IPS-NIHi11 (cell line): ENCODE measurements at regions not wholly inside any gene's neighbourhood (a gene's known extent, or its start where the extent isn't known, plus 50 kb on each side); places are given as distances from the start of the nearest gene placed in this dataset.
"Not testable (repeated sequence)": the region's sequence is repeated elsewhere in the genome, so short reads cannot be mapped to it uniquely, and the experiment has no call there.

Experiments
- DNase-seq: peaks from one replicate; pipeline ENCODE4 v3.0.0; 2012; ENCODE audit warnings: mixed read lengths, low spot score

DNA sequence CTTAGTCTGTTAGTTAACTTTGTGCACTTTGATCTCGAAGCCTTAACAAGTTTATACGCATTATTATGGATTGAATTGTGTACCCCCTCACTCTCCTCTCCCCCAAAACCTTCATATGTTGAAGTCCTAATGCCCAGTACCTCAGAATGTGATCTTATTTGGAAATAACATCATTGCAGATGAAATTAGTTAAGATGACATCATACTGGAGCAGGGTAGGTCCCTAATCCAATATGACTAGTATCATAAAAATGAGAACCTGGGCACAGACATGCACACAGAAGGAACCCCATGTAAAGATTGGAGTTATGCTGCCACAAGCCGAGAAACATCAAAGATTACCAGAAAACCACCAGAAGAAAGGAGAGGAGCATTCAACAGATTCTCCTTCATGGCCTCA lies 85.8 kb upstream of the TSC22D1 start:
- DNase-seq, result no peak

DNA sequence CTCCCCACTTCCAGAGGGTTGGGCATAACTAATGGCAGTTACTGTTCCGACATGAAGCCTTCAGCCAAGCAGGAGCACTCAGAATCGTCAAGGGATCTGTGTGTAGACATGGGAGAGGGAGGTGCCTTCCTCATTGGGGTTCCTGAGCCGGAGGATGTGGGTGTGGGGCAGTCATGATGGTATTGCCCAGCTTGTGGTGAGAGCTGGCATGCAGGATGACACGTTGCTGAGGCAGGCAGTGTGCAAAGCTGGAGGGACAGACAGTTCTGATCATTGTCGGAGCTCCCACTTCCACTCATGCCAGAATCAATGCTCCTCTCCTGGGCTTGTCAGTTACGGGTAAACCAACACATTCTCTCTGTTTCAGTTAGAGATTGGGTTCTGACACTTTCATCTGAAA lies 83.9 kb upstream of the TSC22D1 start:
- DNase-seq, result no peak

DNA sequence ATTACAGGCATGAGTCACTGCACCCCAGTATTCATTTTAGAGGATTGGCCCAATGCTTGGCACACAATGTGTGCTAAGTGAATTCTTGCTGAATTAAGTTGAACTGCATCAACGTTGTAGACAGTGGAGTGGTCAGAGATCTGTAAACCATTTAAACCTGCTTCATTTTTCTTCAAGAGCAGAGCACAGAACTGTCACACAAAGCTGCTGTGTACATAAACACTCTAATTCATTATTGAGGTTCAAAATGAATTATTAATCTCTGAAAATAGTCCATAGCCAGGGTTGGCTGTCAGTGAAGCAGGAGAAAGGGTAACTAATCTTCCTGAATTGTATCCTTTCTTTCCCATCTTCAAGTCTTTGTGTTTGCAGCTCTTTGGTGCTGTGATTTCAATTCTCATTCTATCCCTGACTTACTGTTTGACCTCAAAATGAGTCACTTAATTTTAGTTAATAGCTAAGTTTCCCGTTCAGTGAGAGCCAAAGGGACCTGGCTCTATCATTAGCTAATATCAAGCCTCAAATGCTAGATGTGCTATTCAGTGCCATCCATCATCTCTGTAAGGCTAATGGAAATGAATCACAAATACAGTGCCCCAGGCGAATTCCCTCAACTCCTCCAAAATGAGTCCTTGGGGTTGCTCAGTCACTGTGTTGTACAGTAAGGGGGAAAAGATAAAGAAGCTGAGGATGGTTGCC lies 77.0 kb upstream of the TSC22D1 start:
- DNase-seq, result no peak

DNA sequence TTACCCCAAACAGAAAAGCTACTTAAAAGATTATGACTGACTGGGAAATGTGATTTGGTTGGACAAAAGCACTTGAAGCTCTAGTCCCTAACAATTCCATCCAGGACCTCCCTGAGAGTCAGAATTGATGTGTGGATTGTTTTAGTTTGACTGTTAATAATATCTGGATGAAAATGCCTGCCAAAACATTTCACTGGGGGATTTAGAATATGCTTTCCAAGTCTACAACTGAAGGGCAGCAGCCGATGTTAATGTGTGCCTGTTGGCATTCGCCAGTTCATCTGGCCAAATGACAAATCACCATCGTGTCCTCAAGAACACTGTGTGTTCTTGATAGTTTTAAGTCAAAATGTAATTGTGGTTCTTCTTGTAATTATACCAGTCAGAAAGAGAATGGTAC lies 76.0 kb upstream of the TSC22D1 start:
- DNase-seq, result no peak

- no peak for DNase-seq
Observed at GRCh38 chr13:44651724-44652123, 75.6 kb upstream of the TSC22D1 start.

- DNase-seq, result no peak
Observed at GRCh38 chr13:44651209-44651608, 75.1 kb upstream of the TSC22D1 start.

DNA sequence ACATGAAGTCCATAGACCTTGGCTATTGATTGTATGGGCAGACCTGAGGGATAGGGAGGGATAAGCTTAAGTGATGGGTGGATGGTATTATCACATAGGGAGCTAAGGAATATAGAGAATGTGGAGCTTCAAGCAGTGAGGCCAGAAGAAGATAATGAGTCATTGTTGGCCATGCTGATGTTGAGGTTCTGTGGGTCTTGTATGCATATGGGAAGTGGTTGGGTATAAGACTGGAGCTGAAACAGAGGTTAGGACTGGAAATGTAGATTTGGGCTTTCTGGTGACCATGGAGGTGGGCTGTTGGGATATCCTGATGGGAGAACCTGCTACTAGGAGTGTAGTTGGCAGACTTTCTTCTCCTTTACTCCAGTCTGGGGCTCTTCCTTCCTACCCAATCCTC lies 73.7 kb upstream of the TSC22D1 start:
- DNase-seq, result no peak

DNA sequence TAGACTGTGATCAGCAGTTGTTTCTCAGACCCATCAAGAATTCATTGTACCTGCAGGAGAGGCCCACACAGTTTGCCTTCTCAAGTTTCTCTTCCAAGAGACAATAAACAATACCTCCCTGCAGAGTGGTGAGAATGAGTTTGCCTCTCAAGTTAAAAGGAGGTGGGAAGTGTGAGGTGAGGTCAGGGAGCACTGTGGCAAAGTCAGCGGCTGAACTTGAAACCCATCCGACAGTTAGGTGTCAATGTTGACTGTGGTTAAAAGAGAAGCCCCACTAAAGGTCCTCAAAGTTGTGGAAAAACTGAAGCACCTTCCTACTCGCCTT lies 72.9 kb upstream of the TSC22D1 start:
- DNase-seq, result peak; percentile 66

DNA sequence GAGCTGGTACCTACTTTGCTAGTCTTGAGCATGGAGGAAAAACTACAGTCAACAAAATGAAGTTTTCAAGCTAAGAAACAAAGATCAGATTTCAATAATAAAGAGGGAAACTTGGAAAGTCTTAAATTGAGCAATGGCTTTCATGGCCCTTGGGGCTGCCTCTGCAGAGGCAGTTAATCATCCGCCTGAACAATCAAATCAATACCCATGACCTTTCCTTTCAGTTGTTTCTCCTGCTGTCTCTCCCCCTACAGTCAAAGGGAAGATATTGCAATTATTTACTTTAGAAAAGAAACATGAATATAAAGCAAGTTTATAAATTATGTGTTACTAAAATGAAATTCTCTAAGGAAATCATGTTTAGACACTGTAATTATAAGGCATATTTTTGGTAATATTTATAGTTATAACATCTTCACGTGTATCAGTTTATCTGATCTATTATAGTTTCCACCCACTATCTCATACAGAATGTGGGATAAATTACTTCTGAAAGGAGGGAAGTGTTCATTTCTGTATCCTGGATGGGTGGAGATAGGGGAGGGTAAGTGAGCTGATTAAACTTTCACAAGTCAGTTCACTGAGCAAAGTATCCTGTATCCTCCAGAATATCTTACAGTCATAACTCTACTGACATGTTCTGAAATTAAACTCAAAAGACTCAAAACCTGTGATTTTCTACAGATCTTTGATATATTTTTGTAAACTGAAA lies 72.4 kb upstream of the TSC22D1 start:
- peak; percentile 36 for DNase-seq

GRCh38 chr13:44647560-44647959 lies 71.4 kb upstream of the TSC22D1 start:
- DNase-seq, result not testable (repeated sequence)

GRCh38 chr13:44646044-44646443 lies 69.9 kb upstream of the TSC22D1 start:
- DNase-seq, result no peak

DNA sequence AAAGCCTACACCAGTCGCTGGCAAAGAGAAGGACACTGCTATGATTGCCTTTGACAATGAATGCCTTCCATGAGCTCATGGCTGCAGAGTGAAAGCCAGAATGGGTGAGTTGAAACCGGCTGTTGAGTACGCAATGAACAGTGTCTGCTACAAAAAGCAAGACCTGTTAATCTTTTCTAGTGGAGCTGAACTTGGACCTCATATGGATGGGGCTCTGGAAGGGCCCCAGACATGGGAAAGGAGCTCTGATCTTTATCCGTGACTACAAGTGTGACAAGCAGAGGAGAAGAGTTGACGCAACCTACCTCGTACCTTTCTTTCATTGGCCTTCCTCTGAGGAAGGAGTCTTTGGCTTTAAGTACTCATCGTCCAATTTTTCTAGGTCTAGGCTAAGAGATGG lies 67.1 kb upstream of the TSC22D1 start:
- DNase-seq, result no peak

- DNase-seq, result no peak
Observed at GRCh38 chr13:44637581-44637980, 61.5 kb upstream of the TSC22D1 start.

- no peak for DNase-seq
Observed at GRCh38 chr13:44629465-44630183, 53.5 kb upstream of the TSC22D1 start.

- not testable (repeated sequence) for DNase-seq
Observed at GRCh38 chr13:44628826-44629225, 52.7 kb upstream of the TSC22D1 start.

GRCh38 chr13:44627441-44627840 lies 51.3 kb upstream of the TSC22D1 start:
- DNase-seq, result no peak

GRCh38 chr13:44626176-44626575 lies 50.0 kb upstream of the TSC22D1 start:
- no peak for DNase-seq
